PC-9 (cell line): ENCODE measurements at regions not wholly inside any gene's neighbourhood (a gene's known extent, or its start where the extent isn't known, plus 50 kb on each side); places are given as distances from the start of the nearest gene placed in this dataset.
"Not testable (repeated sequence)": the region's sequence is repeated elsewhere in the genome, so short reads cannot be mapped to it uniquely, and the experiment has no call there.

Source experiments
- BruUV-seq: library from RNA; stranded (reverse); fragments of 400-500 nt; replicated peaks from 2 replicates; lab custom pipeline; 2021; lab: Mats Ljungman, UMichigan
- CTCF ChIA-PET: fragments of 300-600 bp; sonication (Branson Sonifier 250); formaldehyde crosslinking; loops from one replicate; lab custom pipeline; 2022; ENCODE audit warnings: antibody characterized with exemption; lab: Charles Lee
- POLR2A ChIA-PET: fragments of 300-600 bp; sonication (Branson Sonifier 250); formaldehyde crosslinking; loops from one replicate; lab custom pipeline; 2022; ENCODE audit warnings: antibody characterized with exemption; ENCODE audit not compliant: unreplicated experiment; lab: Charles Lee
- DNase-seq, 2 experiments: peaks; one replicate each; pipeline versions ENCODE4 v3.0.0 to v3.0.0-alpha.2; 2015 to 2022; ENCODE audit warnings: mixed read lengths in 1 of 2
- H2AFZ ChIP-seq: fragments of 200-600 bp; sonication (generic); 2 replicates; pipeline ENCODE4 v1.8.1; 2017; ENCODE audit warnings: antibody characterized with exemption
- H3F3A ChIP-seq: fragments of 200-600 bp; sonication (generic); 2 replicates; pipeline ENCODE4 v1.8.1; 2017; ENCODE audit warnings: antibody characterized with exemption, mild to moderate bottlenecking, low read depth; ENCODE audit not compliant: insufficient read depth
- H3K27ac ChIP-seq: fragments of 200-600 bp; sonication (generic); 2 replicates; pipeline ENCODE4 v1.6.1; 2016; ENCODE audit warnings: mixed run types
- H3K27me3 ChIP-seq: fragments of 200-600 bp; sonication (generic); 2 replicates; pipeline ENCODE4 v1.6.1; 2016; ENCODE audit warnings: low read depth, mixed run types; ENCODE audit not compliant: insufficient read depth
- H3K36me3 ChIP-seq: fragments of 200-600 bp; sonication (generic); 2 replicates; pipeline ENCODE4 v1.6.1; 2016; ENCODE audit warnings: low read depth, mixed run types
- H3K4me1 ChIP-seq: fragments of 200-600 bp; sonication (generic); replicated peaks from 2 replicates; pipeline ENCODE4 v1.6.1; 2016; ENCODE audit warnings: mixed run types; ENCODE audit not compliant: insufficient read depth
- H3K4me2 ChIP-seq: fragments of 200-600 bp; sonication (generic); 2 replicates; pipeline ENCODE4 v1.6.1; 2017; ENCODE audit warnings: mixed run types
- H3K4me3 ChIP-seq: fragments of 200-600 bp; sonication (generic); 2 replicates; pipeline ENCODE4 v1.6.1; 2016; ENCODE audit warnings: mixed run types
- H3K79me2 ChIP-seq: fragments of 200-600 bp; sonication (generic); 2 replicates; pipeline ENCODE4 v1.6.1; 2017; ENCODE audit warnings: low read depth, mixed run types
- H3K9me2 ChIP-seq: fragments of 200-600 bp; sonication (generic); 2 replicates; pipeline ENCODE4 v1.8.1; 2017; ENCODE audit warnings: mild to moderate bottlenecking; ENCODE audit not compliant: insufficient read depth
- H3K9me3 ChIP-seq: fragments of 200-600 bp; sonication (generic); 2 replicates; pipeline ENCODE4 v1.8.1; 2016; ENCODE audit warnings: low read depth; ENCODE audit not compliant: insufficient read depth
- H4K20me1 ChIP-seq: fragments of 200-600 bp; sonication (generic); 2 replicates; pipeline ENCODE4 v1.8.1; 2017; ENCODE audit not compliant: insufficient read depth
- EZH2 ChIP-seq: fragments of 200-600 bp; sonication (generic); IDR thresholded peaks from 2 replicates; pipeline ENCODE4 v1.8.0; 2017; ENCODE audit warnings: antibody characterized with exemption, low read depth
- intact Hi-C: fragments of 100-400 bp; cut with micrococcal nuclease; formaldehyde crosslinking; loops from one replicate; pipeline ENCODE4 v1.10.0; 2022; ENCODE audit not compliant: unreplicated experiment
- TF ChIP-seq, protein P1 (sequence below): fragments of 200-600 bp; sonication (generic); conservative IDR thresholded peaks from 2 replicates; pipeline ENCODE4 v1.6.1; 2017; ENCODE audit warnings: mixed run types, antibody characterized with exemption, mild to moderate bottlenecking, moderate library complexity

DNA sequence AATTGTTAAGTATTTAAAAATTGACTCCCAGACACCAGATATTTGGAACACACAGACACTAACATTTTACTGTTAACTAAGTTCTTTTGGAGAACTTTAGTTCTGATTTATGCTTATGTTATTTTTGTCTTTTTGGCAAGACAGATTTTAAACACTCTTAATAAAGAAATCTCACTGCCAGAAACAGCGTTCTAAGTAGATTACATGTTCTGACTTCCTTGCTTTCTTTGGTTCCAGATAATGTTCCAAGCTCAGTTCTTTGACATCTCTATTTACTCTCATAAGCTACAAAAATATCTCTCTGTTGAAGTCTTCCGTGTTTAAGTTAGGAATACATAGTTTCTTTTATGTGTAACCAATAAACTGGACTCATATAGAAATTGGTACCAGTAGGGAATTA is 1699.6 kb downstream of the OTOL1 start:
- no peaks in the 10 kb centered on the region for H3K4me1 ChIP-seq
- ChIA-PET CTCF (no interaction called here), POLR2A (no interaction called here)
- DNase-seq, result no peak
- H3K4me2 ChIP-seq, result no peak overlapping the region
- H2AFZ ChIP-seq, result no peak overlapping the region
- H3K27ac ChIP-seq, result no peak overlapping the region
- no peaks in the 10 kb centered on the region for H4K20me1 ChIP-seq
- H3K4me3 ChIP-seq, result no peak overlapping the region
- H3K79me2 ChIP-seq, result no peaks in the 10 kb centered on the region
- no peaks in the 10 kb centered on the region for H3K36me3 ChIP-seq
- H3K27me3 ChIP-seq, result no peaks in the 10 kb centered on the region
- no peaks in the 10 kb centered on the region for H3F3A ChIP-seq
- TF ChIP-seq EZH2, result no peak
- TF ChIP-seq, protein P1, sequence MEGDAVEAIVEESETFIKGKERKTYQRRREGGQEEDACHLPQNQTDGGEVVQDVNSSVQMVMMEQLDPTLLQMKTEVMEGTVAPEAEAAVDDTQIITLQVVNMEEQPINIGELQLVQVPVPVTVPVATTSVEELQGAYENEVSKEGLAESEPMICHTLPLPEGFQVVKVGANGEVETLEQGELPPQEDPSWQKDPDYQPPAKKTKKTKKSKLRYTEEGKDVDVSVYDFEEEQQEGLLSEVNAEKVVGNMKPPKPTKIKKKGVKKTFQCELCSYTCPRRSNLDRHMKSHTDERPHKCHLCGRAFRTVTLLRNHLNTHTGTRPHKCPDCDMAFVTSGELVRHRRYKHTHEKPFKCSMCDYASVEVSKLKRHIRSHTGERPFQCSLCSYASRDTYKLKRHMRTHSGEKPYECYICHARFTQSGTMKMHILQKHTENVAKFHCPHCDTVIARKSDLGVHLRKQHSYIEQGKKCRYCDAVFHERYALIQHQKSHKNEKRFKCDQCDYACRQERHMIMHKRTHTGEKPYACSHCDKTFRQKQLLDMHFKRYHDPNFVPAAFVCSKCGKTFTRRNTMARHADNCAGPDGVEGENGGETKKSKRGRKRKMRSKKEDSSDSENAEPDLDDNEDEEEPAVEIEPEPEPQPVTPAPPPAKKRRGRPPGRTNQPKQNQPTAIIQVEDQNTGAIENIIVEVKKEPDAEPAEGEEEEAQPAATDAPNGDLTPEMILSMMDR, result no peak
- no peaks in the 10 kb centered on the region for H3K9me2 ChIP-seq
- intact Hi-C loops, result no loop called here
- BruUV-seq, result no TSS peak
- no peaks in the 10 kb centered on the region for H3K9me3 ChIP-seq

DNA sequence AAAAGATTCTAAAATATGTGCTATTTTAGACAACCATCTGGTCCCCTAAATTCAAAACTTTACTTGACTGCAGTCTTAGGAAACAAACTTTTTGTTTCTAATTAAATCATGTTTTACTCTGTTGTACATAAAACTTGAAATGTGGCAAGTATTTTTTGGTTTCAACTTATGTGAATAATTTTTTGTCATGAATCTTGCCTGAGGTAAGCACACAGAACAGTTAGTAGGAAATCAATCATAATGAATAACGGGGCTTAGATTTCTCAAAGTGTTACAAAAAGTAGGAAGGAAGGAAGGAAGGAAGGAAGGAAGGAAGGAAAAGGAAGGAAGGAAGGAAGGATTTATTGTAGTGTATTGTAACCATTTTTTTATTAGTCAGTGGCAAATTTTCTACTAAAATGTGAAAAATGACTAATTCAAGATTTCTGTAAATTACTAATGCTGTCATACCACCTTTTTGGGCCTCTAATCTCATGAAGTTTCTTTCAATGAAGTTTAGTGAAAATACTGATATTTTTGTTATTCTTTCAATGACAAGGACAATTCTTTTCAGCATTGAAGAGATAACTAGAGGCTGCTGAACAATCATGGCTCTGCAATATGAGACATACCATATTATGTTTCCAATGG is 1689.2 kb downstream of the OTOL1 start:
- no peaks in the 10 kb centered on the region for H3F3A ChIP-seq
- no peaks in the 10 kb centered on the region for H3K4me1 ChIP-seq
- POLR2A ChIA-PET, result no interaction called here
- H3K9me2 ChIP-seq, result no peaks in the 10 kb centered on the region
- H2AFZ ChIP-seq, result no peak overlapping the region
- H3K9me3 ChIP-seq, result no peaks in the 10 kb centered on the region
- H3K4me3 ChIP-seq, result no peak overlapping the region
- no peak overlapping the region for H3K4me2 ChIP-seq
- CTCF ChIA-PET, result no interaction called here
- H3K36me3 ChIP-seq, result no peaks in the 10 kb centered on the region
- H3K27me3 ChIP-seq, result no peaks in the 10 kb centered on the region
- no peaks in the 10 kb centered on the region for H4K20me1 ChIP-seq
- no TSS peak for BruUV-seq
- intact Hi-C loops, result no loop called here
- no peak overlapping the region for H3K27ac ChIP-seq
- DNase-seq, result no peak
- TF ChIP-seq, protein P1, result no peak
- no peak for TF ChIP-seq EZH2
- H3K79me2 ChIP-seq, result no peaks in the 10 kb centered on the region

DNA sequence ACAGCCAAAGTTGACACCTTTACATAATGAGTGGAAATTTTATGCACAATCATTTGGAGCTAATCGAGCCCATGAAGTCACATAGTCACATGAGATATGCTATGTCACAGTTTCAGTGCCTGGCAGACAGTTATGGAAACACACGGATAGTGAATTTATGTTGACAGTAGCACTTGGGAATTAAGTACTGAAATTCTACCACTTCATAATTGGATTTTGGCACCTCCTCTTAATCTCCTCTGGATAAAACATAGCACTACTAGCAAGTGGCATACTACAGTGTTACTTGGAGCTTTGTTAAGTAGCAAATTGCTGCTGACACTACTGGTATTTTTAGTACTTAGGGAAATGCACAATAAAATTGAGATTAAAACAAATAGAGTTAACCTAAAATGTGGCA is 1679.4 kb downstream of the OTOL1 start:
- Histone ChIP-seq H3K4me3 (no peak overlapping the region), H3K27me3 (no peaks in the 10 kb centered on the region), H2AFZ (no peak overlapping the region), H3K36me3 (no peaks in the 10 kb centered on the region), H3K9me2 (no peaks in the 10 kb centered on the region), H3K4me1 (no peaks in the 10 kb centered on the region), H3K79me2 (no peaks in the 10 kb centered on the region), H3K27ac (no peak overlapping the region), H3K9me3 (no peaks in the 10 kb centered on the region), H3K4me2 (no peak overlapping the region), H4K20me1 (no peaks in the 10 kb centered on the region), H3F3A (no peaks in the 10 kb centered on the region)
- no peak for TF ChIP-seq EZH2
- TF ChIP-seq, protein P1, result no peak
- DNase-seq, result no peak
- no TSS peak for BruUV-seq
- intact Hi-C loops, result no loop called here
- ChIA-PET POLR2A (no interaction called here), CTCF (no interaction called here)

DNA sequence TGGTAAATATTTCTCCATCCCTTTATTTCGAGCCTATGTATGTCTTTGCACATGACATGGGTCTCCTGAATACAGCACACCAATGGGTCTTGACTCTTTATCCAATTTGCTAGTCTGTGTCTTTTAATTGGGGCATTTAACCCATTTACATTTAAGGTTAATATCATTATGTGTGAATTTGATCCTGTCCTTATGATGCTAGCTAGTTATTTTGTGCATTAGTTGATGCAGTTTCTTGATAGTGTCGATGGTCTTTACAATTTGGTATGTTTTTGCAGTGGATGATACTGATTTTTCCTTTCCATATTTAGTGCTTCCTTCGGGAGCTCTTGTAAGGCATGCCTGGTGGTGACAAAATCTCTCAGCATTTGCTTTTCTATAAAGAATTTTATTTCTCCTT is 1675.9 kb downstream of the OTOL1 start:
- H3K79me2 ChIP-seq, H3K9me2 ChIP-seq, intact Hi-C loops, H3K27ac ChIP-seq, CTCF ChIA-PET, H3K9me3 ChIP-seq, DNase-seq, H3K27me3 ChIP-seq, H3K4me2 ChIP-seq, POLR2A ChIA-PET, H3K36me3 ChIP-seq, H3K4me1 ChIP-seq, H3F3A ChIP-seq, BruUV-seq, H3K4me3 ChIP-seq, H2AFZ ChIP-seq, H4K20me1 ChIP-seq: not testable (repeated sequence)
